NAMALWA (cell line): ENCODE measurements at regions not wholly inside any gene's neighbourhood (a gene's known extent, or its start where the extent isn't known, plus 50 kb on each side); places are given as distances from the start of the nearest gene placed in this dataset.
"Not testable (repeated sequence)": the region's sequence is repeated elsewhere in the genome, so short reads cannot be mapped to it uniquely, and the experiment has no call there.

Experiments used
- DNase-seq: peaks from one replicate; pipeline ENCODE4 v3.0.0-alpha.2; 2015; ENCODE audit warnings: low spot score

GRCh38 chr3:170705131-170705530, 119.3 kb upstream of the SLC7A14 start:
- DNase-seq, result no peak

DNA sequence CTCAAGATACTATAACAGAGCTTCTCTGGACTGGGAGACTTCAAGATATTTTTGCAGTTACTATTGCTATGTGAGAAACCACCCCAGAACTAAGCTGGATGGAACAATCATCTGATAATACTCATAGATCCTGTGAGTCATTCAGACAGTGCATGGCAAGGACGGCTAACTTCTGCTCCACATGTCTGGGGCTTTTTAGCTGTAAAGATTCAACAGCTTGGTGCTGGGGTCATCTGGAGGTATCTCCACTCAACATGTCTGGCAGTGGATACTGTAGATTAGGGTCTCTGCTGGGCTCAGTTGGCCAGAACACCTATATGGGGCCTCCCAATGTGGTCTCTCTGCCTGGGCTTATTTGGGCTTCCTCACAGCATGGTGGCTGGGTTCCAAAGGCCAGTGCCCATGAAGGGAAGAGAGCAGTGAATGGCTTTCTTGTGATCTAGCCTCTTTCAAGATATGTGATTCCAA, 117.3 kb upstream of the SLC7A14 start:
- DNase-seq, result no peak

GRCh38 chr3:170701696-170702678, 116.1 kb upstream of the SLC7A14 start:
- no peak for DNase-seq

DNA sequence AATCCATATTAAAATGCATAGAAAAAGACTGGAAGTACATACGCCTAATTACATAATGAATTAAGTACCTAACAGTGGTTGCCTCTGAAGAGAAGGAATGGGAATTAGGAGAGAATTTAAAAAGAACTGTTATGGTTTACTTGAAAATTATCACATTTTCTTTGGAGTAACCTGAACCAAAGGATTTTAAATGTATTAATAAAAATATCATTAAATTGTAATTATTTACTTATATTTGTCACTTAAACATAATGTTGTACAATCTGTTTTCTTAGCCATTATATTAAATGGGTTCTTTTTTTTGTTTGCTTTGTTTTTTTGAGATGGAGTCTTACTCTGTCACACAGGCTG, 114.2 kb upstream of the SLC7A14 start:
- no peak for DNase-seq

- DNase-seq, result no peak
Observed at GRCh38 chr3:170699158-170700053, 113.5 kb upstream of the SLC7A14 start.

DNA sequence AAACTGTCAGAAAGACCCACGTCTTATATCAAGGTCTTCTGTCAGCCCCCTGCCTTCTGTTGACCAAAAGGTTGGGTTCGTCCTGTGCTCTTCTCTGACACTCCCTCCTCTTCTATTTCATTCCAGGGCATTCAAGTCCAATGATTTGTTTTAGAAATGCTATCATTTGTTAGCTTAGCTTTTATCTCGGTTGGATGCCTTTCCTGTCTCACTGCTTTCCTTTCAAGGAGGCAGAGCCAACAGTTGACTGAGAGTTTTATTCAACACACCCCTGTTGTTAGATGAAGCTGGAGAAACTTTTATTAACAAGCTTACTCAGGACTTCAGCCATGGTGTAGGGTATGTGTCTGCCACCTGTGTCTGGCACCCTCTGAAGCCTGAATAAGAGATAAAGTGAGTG, 112.0 kb upstream of the SLC7A14 start:
- DNase-seq, result no peak

- no peak for DNase-seq
Observed at GRCh38 chr3:170697131-170697530, 111.3 kb upstream of the SLC7A14 start.

- DNase-seq, result no peak
Observed at GRCh38 chr3:170695486-170696064, 109.7 kb upstream of the SLC7A14 start.

GRCh38 chr3:170692720-170693119, 106.8 kb upstream of the SLC7A14 start:
- DNase-seq, result no peak

DNA sequence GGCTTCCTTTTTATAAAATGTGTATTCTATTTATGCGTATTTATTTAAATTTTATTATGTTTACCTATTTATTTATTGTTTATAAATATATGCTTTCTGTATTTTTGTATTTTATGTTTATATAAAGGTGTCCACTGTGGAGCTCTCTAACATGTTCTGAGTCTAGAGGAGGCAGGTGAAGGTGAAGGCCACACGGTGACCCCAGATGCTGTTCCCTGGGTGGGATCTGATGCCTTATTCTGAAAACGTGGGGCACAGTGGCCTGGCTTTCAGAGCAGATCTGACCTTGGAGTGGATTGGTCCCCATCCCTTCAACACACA, 104.7 kb upstream of the SLC7A14 start:
- DNase-seq, result no peak

DNA sequence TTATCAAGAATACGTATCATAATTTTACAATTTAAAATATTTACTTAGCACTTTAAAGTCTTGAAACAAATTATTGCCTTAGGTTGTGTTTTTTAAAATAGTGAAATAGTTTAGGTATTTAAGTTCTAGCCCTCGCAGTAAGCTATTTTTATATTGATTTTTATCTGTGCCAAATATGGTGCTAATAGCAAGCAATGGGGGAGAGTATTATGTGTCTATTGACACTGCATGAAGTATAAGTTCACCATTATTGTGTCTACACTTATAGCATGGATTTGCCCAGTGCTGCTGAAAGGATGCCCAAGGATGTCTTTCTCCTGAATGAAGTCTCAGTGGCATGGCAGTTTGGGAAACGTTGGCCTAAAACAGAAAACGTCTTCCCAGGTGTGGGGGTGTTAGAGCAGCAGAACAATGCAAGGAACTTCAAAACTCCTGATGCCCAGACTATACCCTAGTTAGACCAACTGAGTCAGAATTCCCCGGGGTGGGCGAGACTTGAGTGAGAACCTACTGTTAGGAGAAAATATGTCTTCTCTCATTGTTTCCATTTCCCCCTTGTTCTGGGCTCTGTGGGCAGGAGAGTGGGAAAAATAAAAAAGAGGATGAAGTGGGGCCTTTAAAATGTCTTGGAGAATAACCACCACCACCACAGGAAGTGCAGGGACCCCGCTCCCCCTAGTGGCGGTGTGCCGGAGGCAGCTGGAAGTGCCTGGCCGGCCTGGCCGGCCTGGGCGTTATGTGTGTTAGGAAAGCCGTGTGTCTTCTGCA, 104.2 kb upstream of the SLC7A14 start:
- peak; percentile 50 for DNase-seq

DNA sequence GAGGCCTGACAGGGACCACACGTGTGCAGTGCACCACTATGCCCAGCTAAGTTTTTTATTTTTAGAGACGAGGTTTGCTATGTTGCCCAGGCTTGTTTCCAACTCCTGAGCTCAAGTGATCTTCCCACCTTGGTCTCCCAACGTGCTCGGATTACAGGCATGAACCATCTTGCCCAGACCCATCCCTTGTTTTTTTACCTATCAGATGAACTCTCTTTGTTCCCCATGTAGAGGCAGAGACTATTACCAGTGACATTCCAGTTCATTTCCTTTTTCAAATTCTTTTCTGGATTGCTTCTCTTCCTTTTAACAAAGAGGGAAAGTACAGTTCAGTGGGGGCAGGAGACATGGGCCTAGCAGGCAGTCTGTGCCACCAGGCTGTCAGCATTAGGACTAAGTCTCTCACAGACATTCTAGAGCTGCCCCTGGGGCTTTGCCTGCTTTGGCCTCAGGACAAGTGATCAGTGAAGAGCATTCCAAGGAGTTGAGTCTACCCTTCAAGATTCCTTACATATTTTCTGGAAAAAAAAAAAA, 103.5 kb upstream of the SLC7A14 start:
- no peak for DNase-seq

DNA sequence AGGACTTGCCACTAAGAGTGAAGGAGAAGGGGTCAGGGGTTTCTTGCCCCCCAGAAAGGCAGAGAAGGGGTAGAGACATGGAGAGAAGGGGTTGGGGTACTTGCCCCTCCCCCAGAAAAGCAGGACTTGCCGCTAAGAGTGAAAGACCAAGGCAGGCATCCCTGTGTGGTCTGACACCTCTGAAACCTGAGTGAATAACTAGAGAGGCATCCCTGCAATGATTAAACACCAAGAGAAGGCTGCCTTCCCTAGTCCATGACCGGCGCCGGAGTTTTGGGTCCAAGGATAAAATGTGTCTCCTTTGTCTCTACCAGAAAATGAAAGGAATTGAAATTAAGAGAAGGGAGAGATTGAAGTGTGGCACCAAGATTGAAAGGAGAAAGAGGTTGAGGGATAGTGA, 102.3 kb upstream of the SLC7A14 start:
- not testable (repeated sequence) for DNase-seq

- DNase-seq, result no peak
Observed at GRCh38 chr3:170680593-170680992, 94.7 kb upstream of the SLC7A14 start.

GRCh38 chr3:170679190-170679589, 93.3 kb upstream of the SLC7A14 start:
- DNase-seq, result no peak

DNA sequence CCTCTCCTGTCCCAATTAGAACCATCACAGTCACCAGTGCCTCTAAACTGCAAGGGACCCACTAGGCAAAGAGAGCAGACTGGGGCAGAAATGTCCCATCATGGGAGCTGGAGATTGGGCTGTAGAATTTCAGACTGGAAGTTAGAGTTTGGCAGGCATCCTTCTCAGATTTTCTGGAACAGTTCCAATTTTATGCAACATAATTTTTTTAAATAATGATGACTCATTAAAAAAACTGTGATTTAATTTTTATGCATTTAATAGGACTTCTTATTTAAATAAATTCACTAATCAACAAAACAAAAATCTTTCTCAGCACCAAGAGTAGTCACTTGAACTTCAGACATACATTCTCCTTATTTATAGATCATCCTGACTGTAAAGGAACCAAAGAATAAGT, 84.6 kb upstream of the SLC7A14 start:
- no peak for DNase-seq

DNA sequence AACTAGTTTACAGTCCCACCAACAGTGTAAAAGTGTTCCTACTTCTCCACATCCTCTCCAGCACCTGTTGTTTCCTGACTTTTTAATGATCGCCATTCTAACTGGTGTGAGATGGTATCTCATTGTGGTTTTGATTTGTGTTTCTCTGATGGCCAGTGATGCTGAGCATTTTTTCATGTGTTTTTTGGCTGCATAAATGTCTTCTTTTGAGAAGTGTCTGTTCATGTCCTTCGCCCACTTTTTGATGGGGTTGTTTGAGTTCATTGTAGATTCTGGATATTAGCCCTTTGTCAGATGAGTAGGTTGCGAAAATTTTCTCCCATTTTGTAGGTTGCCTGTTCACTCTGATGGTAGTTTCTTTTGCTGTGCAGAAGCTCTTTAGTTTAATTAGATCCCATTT, 77.1 kb upstream of the SLC7A14 start:
- not testable (repeated sequence) for DNase-seq

GRCh38 chr3:170660139-170660538, 74.3 kb upstream of the SLC7A14 start:
- DNase-seq, result no peak

- DNase-seq, result no peak
Observed at GRCh38 chr3:170657312-170657711, 71.4 kb upstream of the SLC7A14 start.

- no peak for DNase-seq
Observed at GRCh38 chr3:170656284-170656683, 70.4 kb upstream of the SLC7A14 start.

GRCh38 chr3:170653801-170654200, 67.9 kb upstream of the SLC7A14 start:
- DNase-seq, result no peak
